ENCODE measurements at regions not wholly inside any gene's neighbourhood (a gene's known extent, or its start where the extent isn't known, plus 50 kb on each side); places are given as distances from the start of the nearest gene placed in this dataset.

GRCh38 chr4:180205276-180205675 is 2037.9 kb upstream of the TENM3 start:
- no peak overlapping the region for H3K4me2 ChIP-seq (ENCODE audit: control insufficient read depth, insufficient read depth)
- H3K4me3 ChIP-seq = no peak overlapping the region
- FAIRE-seq = no peak
- H4K20me1 ChIP-seq (ENCODE audit: control insufficient read depth, insufficient read depth) = no peaks in the 10 kb centered on the region
- CTCF ChIA-PET = interaction anchor here (0.5 kb wide), 1 partner anchor 438 kb away, joined by 3 read pairs; no protein-coding TSS in a partner anchor
- in situ Hi-C loops (cut with MboI) (no loop called here), intact Hi-C loops (cut with micrococcal nuclease; ENCODE audit: unreplicated experiment) (no loop called here)
- H3K79me2 ChIP-seq (ENCODE audit: control insufficient read depth, insufficient read depth, low read length) = no peaks in the 10 kb centered on the region
- RAD21 ChIA-PET (ENCODE audit: unreplicated experiment) = no interaction called here
- no peak overlapping the region for H2AFZ ChIP-seq (ENCODE audit: control insufficient read depth, low read depth, low read length)
- H3K4me1 ChIP-seq (ENCODE audit: control insufficient read depth, insufficient read depth, low read length) = no peaks in the 10 kb centered on the region
- BruUV-seq (replicated peaks) = no TSS peak
- POLR2A ChIA-PET = no interaction called here
- H3K9ac ChIP-seq (ENCODE audit: control insufficient read depth, insufficient read depth, low read length) = no peak overlapping the region
- H3K27me3 ChIP-seq (replicated peaks in 1 of 2; ENCODE audit: control insufficient read depth in 2 of 2, insufficient read depth in 2 of 2, low read length in 1 of 2) = no peaks in the 10 kb centered on the region
- no peak overlapping the region for H3K27ac ChIP-seq (ENCODE audit: control insufficient read depth, insufficient read depth)
- DNase-seq (ENCODE audit: low read depth, low spot score) = no peak
- no peak for ATAC-seq
- 14% methylated on average over 4 of the region's 4 CpGs for WGBS (ENCODE audit: insufficient coverage, insufficient replicate concordance, low lambda C conversion rate, missing lambda C conversion rate)
- SMC1A ChIA-PET (ENCODE audit: uncharacterized antibody, unreplicated experiment) = interaction anchor here (1.6 kb wide), 1 partner anchor 18 kb away, joined by 6 read pairs; no protein-coding TSS in a partner anchor
- no peaks in the 10 kb centered on the region for H3K9me3 ChIP-seq (replicated peaks; ENCODE audit: control insufficient read depth, insufficient read depth, low read length)
- no peaks in the 10 kb centered on the region for H3K36me3 ChIP-seq (ENCODE audit: control insufficient read depth in 2 of 2, insufficient read depth in 2 of 2, low read length in 1 of 2)
- TF ChIP-seq ETV6 (conservative IDR thresholded peaks at IDR 0.05 in 1 of 2, IDR thresholded peaks at IDR 0.05 in 1 of 2; ENCODE audit: borderline replicate concordance in 1 of 2, low read depth in 1 of 2) = no peak
- TF ChIP-seq ZBTB33 (IDR thresholded peaks at IDR 0.05) = no peak
- TF ChIP-seq ZNF622 (IDR thresholded peaks at IDR 0.05) = no peak
- TF ChIP-seq EGR1 (IDR thresholded peaks at IDR 0.05; ENCODE audit: borderline replicate concordance in 1 of 2, low read depth in 2 of 2, low read length in 2 of 2) = no peak
- TF ChIP-seq TCF3 (IDR thresholded peaks at IDR 0.05; ENCODE audit: borderline replicate concordance, insufficient read depth, low read depth, low read length) = no peak
- no peak for TF ChIP-seq MTA2 (IDR thresholded peaks at IDR 0.05; ENCODE audit: low read depth)
- no peak for TF ChIP-seq CEBPZ (IDR thresholded peaks at IDR 0.05; ENCODE audit: low read depth, low read length)
- no peak for TF ChIP-seq MAX (IDR thresholded peaks at IDR 0.05; ENCODE audit: low read depth, low read length)
- TF ChIP-seq NBN (IDR thresholded peaks at IDR 0.05) = no peak
- TF ChIP-seq POLR2AphosphoS5 (IDR thresholded peaks at IDR 0.05; ENCODE audit: low read length) = no peak
- TF ChIP-seq MYB (IDR thresholded peaks at IDR 0.05; ENCODE audit: borderline replicate concordance, low read depth, low read length) = no peak
- TF ChIP-seq PBX3 (IDR thresholded peaks at IDR 0.05; ENCODE audit: insufficient replicate concordance, low read depth, low read length) = no peak
- no peak for TF ChIP-seq ZNF274 (IDR thresholded peaks at IDR 0.05; ENCODE audit: insufficient read depth, insufficient read length)
- no peak for TF ChIP-seq ELK1 (IDR thresholded peaks at IDR 0.05; ENCODE audit: low read depth, low read length)
- TF ChIP-seq PAX8 (IDR thresholded peaks at IDR 0.05) = no peak
- no peak for TF ChIP-seq IKZF1 (conservative IDR thresholded peaks at IDR 0.05)

Measured in GM12878 (cell line).